GM18907 (cell line): ENCODE measurements at regions not wholly inside any gene's neighbourhood (a gene's known extent, or its start where the extent isn't known, plus 50 kb on each side); places are given as distances from the start of the nearest gene placed in this dataset.

Source experiments
- ATAC-seq: cut with Tn5 transposase; IDR thresholded peaks from one replicate; pipeline ENCODE4 v1.9.1; 2021; ENCODE audit warnings: mild to moderate bottlenecking, moderate library complexity; ENCODE audit not compliant: unreplicated experiment

- no peak for ATAC-seq
Observed at GRCh38 chr2:120826716-120827410, 91.2 kb downstream of the GLI2 start.

DNA sequence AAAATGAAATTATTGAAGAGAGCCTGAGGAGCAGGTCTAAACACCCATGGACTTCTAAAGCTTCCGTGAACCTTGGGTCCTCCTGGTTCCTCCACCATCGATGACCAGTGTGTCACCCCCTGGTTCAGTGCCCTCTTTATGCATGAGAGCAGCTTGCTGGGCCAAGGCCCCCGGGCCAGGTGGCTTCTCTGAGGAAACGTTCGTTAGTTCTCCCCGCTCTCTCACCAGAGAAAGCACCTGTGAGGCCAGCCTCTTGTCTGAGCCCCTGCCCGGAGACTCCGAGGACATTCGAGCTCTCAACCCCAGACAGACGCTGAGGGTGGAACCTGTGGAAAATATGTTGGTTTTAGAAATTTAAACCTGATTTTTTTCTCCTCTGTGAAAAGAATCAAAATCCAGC, 92.4 kb downstream of the GLI2 start:
- ATAC-seq, result no peak

- no peak for ATAC-seq
Observed at GRCh38 chr2:120828829-120829632, 93.4 kb downstream of the GLI2 start.

GRCh38 chr2:120829633-120830025, 94.0 kb downstream of the GLI2 start:
- ATAC-seq, result no peak

GRCh38 chr2:120830096-120830830, 94.6 kb downstream of the GLI2 start:
- ATAC-seq, result no peak

DNA sequence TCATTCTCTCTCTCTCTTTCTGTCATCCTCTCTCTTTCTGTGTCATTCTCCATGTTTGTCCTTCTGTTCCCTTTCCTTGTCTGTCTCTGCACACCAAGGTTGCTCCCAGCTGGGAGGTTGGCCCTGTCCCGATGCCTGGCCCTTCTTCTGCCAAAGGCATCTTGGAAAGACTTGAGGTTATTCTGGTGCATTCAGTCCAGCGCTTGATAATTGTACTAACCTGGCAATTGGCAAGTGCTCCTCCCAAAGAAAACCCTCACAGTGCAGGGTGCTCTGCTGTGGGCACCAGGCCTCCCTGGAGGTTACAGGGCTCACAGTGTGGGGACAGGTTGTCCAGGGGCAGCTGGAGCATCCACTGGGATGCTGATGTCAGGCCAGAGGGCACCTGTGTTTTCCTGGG, 95.4 kb downstream of the GLI2 start:
- ATAC-seq, result no peak

- no peak for ATAC-seq
Observed at GRCh38 chr2:120831891-120832290, 96.2 kb downstream of the GLI2 start.

DNA sequence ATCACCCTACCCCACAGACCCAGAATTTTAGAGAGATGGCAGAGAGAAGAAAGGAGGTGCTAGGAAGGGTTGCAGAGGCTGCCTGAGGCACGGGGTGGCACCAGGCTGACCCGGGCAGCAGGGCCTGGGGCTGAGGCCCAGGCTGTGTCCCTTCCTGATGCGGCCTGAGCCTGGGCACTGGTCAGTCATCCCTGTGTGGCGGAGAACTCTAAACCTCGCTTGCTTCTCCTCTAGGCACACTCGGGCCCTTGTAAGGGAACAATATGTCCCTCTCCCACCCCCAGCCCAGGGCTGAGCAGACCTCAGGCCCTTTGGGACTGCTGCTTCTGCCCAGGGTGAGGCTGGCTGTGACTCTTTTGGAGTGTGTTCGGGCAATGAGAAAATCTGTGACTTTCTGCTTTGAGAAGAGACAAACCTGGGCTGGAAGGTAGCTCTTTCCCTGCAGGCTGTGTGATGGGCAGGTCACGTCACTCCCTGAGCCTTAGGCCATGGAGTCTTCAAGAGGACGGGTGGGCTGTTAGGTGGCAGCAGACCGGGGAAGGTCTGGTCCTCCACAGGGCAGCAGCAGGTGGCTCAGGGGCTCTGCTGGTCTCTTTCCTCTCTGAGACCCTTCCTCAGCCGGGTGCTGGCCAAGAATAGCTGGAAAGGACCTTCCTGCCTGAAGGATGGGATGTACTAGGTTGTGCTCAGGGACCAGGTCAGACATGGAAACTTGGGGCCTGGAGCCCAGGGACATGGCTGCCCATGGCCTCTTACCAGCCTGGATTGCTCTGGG, 96.8 kb downstream of the GLI2 start:
- no peak for ATAC-seq

DNA sequence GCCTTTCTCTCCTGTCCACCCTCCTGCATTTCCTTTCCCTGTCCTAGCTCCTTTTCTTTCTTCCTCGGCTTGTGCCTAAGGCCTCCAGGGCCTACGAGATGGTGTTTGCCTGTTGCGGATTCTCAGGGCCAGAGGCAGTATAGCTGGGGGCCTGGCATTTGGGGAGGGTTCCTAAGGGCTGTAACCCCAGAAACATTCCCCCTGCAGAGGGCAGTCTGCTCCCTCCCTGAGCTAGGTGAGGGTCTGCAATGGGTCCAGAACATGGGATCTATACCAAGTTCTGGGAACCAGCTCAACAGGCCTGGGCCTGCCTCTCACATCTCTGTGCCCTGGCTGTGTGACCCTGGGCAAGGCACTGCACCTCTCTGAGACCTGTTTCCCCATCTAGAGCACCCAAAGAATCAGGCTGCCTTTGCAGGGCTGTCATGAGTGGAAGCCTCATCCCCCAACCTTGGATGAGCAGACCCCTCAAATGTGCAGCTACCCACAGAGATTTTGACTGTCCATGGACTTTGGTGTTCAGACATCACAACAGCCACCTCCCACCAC, 97.5 kb downstream of the GLI2 start:
- ATAC-seq, result no peak

- no peak for ATAC-seq
Observed at GRCh38 chr2:120834206-120834605, 98.5 kb downstream of the GLI2 start.

GRCh38 chr2:120836281-120836680, 100.6 kb downstream of the GLI2 start:
- no peak for ATAC-seq

GRCh38 chr2:120840795-120841487, 105.3 kb downstream of the GLI2 start:
- no peak for ATAC-seq

DNA sequence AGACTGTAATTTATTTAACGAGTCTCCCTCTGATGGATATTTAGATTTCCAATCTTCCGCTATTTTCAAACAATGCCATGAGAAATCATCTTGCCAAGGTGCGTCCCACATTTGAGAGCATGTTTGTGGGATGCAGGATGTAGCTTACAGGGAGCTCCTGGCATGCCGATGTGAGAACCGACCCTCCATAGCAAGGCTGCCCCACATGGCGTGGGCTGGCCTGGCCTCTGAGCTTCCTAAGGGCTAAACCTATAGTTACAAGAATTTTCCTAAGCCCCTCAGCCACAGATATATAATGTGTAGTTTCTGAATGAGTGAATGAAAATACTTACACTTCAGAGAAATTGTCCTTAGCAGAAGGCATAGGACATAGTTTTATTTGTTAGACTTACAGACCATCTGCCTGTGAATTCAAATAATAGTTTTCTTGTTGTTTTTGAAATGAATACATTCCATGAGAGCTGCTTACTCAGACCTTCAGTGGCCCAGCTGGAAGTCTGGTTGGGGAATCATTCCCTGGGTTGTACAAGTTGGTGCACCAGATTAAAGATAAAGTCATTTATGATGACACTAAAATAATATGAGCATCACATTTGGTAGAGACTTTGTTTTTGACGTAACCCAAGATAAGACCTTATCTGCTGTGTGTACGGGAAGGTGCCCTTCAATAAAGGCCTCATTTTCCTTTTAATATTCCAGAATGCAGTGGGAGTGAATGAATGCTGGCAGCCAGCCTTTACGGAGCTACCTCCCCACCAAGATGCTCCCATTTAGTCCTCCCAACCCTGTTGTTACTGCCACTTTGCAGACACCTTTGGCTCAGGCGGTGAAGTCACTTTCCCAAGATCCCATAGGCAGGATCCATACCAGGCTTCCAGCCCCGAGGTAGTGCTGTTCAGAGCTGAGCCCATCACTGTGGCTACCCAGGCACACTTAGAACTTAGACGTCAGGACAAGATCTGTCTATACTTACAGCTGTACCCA, 107.1 kb downstream of the GLI2 start:
- ATAC-seq, result no peak

DNA sequence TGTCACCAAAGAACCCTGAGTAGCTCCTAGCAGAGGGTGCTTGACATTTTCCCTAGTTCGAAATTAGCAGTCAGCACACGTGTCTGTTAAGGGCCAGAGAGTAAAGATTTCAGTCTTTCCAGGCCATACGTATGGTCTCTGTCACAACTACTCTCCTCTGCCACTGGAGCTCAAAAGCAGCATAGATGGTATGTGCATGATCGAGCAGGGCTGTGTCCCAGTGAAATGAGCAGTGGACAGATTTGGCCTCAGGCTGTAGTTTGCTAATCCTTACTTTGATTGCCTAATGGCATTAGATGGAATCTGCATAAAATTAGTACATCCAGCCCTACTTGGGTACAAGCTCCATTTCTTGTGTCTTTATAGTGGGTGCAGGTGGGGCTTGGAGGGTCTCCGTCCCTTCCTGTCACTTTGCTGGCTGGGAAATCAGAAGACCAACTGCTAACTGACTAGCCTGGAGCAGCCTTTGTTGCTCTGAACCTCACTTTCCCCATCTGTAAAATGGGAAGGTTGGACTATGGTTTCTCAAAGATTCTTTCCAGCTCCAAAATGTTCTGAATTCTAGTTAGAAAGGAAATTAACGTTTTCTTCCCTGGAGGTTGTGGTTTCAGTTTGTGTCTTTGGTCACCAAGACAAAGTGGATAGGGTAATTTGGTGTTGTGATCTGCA, 108.5 kb downstream of the GLI2 start:
- no peak for ATAC-seq

DNA sequence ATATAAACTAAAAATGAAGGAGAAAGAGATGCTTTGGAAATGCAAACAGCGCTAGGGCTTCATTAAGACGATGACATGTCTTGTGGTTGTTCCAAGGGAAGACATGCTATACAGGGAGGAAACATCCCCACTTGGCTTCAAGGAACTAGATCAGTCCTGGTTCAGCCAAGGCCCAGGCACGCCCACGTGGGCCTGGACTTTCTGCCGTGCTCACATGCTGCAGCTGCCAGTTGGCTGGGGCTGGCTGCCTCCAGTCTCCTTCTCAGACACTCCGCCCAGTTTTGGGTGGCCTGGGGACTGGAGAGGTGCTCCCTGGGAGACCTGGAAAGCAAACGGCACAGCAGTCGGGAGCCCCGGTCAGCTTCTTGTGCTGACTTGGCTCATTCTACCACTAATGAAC, 109.6 kb downstream of the GLI2 start:
- ATAC-seq, result no peak

DNA sequence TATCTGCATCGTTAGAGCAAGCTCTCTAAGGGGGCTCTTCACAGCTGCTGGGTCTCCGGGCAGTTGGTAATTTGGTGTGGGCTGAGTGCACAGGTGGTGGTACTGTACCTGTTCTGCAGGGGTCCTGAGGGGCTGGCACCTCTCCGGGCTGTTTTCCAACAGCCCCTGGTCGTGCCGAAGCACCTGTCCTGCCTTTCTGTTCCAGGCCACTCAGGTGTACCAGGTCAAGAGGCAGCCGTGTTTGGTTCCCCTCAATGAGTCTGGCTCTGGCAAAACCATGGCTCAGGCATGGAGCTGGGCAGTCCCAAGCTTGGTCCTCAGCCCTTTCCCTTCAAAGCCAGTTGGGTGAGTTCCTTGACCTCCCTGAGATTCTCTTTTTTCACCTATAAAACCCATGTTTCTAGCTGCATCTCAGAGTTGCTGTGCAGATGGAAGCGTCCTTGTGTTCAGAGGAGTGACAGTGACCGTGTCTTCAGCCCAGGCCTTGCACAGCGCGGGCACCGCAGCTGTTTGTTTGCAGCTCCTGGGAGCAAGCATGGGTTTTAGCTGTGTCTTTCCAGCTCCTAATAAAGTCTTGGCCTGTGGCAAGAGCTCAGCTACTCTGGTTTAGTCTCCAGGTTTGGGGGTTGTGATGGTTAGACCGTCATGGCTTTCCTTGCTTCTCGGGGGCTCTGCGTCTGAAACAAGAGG, 110.9 kb downstream of the GLI2 start:
- no peak for ATAC-seq

DNA sequence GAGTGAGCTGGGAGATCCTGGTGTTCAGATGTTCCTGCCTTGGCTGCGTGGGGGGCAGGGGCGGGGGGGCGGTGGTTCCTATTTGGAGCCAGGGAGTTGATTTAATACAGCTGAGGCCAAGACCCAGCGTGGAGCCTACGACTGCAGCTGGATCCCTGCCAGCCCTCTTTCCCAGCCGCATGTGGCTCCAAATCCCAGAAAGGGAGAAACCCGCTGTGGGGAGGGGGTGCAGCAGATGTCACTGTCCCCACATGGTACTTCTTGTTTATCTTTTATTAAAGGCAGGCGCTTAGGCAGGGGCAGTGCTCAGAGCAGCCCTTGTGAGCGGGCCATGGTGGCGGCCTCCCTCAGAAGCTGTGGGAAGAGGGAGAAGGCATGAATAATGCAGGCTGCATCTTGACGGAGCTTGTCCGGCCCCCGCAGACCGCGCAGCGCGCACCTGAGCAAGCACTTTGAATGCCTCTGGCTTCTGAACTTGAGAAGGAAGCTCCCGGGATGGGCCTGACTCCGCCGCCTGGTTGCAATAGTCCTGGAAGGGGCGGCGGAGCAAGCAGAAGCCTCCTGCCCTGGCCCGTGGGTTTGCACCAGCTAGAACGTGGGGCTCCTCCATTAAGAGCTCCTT, 112.1 kb downstream of the GLI2 start:
- no peak for ATAC-seq
